HG02763 (cell line): ENCODE measurements at regions not wholly inside any gene's neighbourhood (a gene's known extent, or its start where the extent isn't known, plus 50 kb on each side); places are given as distances from the start of the nearest gene placed in this dataset.
"Not testable (repeated sequence)": the region's sequence is repeated elsewhere in the genome, so short reads cannot be mapped to it uniquely, and the experiment has no call there.

ENCODE experiments used
- ATAC-seq: cut with Tn5 transposase; IDR thresholded peaks from one replicate; pipeline ENCODE4 v1.9.1; 2021; ENCODE audit warnings: mild to moderate bottlenecking, moderate library complexity; ENCODE audit not compliant: unreplicated experiment

DNA sequence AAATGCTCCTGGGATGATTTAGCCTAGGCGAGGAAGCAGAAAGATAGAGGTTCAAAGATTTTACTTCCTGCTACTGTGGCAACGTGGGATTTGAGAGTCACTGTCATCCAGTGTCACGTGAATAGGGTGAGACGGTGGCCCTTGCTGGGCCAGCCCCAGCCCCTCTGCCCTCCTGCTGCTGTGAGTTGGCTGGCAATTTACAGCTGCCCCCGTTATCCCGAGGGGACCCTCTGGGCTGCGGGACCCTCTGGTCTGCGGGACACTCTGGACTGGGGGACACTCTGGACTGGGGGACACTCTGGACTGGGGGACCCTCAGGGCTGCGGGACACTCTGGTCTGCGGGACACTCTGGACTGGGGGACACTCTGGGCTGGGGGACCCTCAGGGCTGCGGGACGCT lies 765.4 kb downstream of the TRIML1 start:
- ATAC-seq = no peak

- ATAC-seq = no peak
Measured at GRCh38 chr4:188905248-188905647, 766.0 kb downstream of the TRIML1 start.

GRCh38 chr4:188911199-188911598 lies 772.0 kb downstream of the TRIML1 start:
- no peak for ATAC-seq

GRCh38 chr4:188911707-188912106 lies 772.5 kb downstream of the TRIML1 start:
- no peak for ATAC-seq

GRCh38 chr4:188915175-188915574 lies 775.9 kb downstream of the TRIML1 start:
- ATAC-seq = no peak

DNA sequence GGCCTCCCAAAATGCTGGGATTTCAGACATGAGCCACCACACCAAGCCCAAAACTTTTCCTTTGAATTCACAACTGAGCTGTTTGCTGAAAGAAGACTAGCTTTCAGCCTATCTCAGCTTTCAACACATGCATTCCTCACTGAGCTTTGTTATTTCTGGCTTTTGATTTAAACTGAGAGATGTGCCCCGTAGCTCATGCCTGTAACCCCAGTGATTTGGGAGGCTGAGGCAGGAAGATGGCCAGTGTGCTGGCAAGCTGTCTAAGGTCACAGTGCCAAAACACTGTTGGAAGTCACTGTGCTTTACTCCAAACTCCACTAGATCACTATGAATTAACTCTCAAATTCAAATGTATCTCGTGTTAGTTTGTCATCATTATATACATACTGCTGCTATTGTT lies 779.5 kb downstream of the TRIML1 start:
- no peak for ATAC-seq

GRCh38 chr4:188930822-188931221 lies 791.6 kb downstream of the TRIML1 start:
- no peak for ATAC-seq

- no peak for ATAC-seq
Measured at GRCh38 chr4:188934320-188934962, 795.2 kb downstream of the TRIML1 start.

DNA sequence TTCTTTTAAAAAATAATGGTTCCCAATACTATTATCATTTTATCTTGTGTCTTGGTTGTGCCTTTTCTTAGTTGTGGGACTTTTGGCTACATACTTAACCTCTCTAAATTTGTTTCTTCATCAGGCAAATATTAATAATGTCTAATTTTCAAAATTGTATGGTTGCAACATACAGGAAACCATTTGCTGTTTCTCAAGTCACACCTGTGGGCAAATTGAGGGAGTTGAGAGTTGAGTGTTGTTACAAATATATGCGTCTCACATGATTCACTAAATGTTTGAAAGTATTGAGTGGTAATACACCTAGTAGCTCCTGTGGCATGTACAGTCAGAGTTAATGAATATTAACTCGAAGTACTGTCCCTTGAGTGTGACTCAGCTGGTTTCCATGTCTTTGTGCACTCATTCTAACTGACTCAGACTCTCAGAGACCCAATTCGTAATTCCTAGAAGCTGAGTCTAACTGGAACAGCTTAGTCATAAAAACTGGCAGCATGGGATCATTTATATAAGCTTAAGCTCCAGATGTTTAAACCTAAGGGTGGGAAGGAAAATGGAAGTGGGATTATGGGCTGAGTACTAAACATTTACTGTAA lies 802.4 kb downstream of the TRIML1 start:
- ATAC-seq = no peak

GRCh38 chr4:188942606-188943005 lies 803.4 kb downstream of the TRIML1 start:
- ATAC-seq = no peak

DNA sequence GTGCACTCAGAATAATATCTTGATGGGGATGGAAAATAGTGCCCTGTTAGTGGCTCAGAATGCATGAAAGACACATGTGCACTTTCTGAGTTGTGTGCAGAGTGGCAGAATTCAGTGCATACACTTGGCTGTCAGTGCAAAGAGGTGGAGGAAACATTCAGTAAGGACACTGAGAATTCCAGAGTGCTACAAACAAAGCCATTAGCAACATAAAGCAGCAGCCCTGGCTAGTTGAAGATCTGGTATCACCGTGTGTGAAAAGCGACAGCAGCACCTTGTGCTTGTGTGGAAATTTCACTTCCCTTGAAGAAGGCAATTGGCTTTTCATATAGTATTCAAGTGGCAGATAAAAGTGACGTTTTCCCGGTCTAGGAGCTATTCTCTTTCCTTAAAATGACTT lies 810.4 kb downstream of the TRIML1 start:
- ATAC-seq = no peak

DNA sequence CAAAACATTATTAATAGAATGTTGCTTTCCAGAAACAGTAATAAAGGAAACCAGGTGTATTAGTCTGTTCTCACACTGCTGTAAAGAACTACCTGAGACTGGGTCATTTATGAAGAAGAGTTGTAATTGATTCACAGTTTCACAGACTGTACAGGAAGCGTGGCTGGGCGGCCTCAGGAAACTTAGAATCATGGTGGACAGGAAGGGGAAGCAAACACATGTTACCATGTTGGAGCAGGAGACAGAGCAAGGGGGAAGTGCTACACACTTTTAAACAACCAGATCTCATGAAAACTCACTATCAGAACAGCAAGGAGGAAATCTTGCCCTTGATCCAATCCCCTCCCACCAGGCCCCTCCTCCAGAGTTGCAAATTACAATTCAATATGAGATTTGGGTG lies 815.8 kb downstream of the TRIML1 start:
- no peak for ATAC-seq

DNA sequence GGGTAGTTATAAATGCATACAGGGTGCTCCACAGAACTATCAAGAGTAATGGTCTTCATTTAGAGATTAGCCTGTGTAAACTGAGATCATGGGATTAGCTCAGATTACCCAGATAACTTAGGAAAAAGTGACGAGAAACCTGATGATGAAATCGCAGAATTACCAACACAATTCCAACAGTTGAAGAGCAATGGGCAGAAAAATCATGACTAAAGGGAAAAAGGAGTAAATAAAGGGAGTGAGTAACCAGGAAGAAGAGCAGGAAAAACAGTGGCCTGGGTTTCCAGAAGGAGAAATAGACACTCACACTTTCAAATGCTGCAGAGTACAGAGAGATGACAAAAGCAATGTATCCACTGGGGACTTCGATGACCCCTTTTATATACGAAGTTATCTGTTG lies 817.3 kb downstream of the TRIML1 start:
- no peak for ATAC-seq

DNA sequence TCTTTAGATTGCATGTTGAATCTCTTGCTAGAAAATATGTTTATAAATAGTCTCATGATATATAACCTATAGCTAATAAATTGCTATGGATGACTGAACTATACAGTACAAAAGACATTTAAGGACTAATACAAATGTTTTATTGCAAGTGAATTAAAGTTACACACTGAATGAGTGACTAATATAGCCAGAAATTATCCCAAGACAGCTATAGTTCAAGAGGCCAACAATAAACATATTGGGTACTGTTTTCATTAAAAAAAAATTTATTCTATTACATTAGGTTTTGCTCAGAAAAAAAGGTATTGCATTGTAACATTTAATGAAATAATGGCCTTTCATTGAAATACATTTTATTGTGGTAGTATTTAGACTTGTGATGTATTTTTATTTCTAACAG lies 819.1 kb downstream of the TRIML1 start:
- no peak for ATAC-seq

DNA sequence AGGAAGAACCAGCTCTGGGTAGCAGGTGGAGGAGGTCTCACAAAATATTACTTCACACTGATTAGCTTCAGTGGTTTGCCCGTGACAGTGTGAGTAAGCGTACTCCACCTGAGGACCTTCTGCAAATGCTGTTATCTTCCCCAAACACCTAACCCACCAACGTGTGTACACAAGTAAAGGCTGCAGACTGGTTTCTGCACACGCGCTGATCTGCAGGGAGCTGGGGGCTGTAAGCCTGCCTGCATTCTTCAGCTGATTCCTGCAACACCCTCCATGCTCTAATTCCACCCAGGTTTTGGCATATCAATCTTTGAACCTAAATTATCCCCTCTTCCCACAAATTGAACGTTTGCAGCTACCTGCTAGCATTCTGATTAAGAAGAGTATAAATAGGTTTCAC lies 820.2 kb downstream of the TRIML1 start:
- no peak for ATAC-seq

- no peak for ATAC-seq
Measured at GRCh38 chr4:188960411-188961093, 821.3 kb downstream of the TRIML1 start.

DNA sequence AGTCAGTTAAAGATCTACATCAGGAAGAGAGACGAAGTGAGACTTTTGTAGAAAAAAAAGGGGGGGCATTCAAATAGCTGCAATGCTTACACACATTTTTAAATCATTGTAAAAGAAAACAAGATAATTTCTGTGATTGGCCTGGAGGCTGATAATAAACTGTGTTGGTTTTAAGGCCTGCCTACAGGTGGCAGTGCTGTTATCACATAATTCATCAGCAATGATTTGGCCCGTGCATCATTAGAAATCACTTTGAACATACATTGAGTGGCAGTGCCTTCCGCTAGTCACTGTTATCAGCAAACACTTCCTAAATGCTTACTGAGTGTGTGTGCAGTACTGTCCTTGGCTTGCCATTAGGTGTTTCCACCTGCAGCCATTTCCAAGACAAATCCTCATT lies 831.9 kb downstream of the TRIML1 start:
- no peak for ATAC-seq

DNA sequence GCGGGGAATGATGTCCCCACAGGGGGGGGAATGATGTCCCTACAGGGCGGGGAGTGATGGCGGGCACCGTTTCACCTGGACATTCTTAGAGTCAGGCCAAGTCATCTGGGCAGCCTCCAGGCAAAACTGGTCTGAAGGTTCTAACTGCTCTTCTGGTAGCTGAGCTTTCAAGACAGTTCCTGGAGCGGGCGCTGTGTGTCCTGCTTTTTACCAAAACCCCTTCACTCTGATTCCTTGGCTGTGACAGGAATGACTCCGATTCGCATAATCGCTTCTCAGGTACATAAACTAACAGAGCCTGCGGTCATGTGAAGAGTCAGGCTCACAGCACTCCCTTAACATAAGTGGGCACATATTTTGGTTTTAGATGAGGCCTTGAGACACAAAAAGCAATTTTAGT lies 836.0 kb downstream of the TRIML1 start:
- no peak for ATAC-seq

DNA sequence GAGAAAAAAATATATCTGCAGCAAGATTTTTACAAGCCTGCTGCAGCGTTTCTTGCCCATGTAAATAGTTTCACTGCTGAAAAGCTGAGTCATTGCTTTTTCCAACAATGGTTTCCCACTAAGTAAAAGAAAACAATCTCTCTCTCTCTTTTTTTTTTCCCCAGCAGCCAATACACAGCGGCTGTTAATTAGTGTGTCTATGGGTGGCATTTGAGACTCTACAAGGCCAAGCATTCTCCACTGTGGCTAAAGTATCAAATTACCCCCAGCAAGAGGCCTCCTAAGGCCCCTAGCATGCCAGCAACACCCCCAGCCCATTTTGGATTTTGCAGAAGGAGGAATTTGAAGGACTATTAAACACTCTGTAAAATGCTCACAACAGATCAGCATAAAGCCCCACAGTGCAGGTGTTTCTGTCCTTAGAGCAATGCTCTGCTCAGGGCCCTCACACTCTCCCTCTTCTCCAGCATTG lies 837.4 kb downstream of the TRIML1 start:
- ATAC-seq = no peak

DNA sequence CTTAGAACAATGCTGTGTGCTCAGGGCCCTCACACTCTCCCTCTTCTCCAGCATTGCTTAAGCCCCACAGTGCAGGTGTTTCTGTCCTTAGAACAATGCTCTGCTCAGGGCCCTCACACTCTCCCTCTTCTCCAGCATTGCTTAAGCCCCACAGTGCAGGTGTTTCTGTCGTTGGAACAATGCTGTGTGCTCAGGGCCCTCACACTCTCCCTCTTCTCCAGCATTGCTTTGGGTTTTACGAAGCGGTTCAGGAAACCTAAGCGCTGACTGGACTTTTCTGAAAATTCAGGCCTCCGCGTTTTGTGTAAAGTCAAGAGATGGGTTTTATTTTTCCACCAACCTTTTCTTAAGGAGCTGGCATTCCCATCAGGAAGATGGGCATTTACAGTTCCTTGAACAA lies 838.0 kb downstream of the TRIML1 start:
- not testable (repeated sequence) for ATAC-seq

DNA sequence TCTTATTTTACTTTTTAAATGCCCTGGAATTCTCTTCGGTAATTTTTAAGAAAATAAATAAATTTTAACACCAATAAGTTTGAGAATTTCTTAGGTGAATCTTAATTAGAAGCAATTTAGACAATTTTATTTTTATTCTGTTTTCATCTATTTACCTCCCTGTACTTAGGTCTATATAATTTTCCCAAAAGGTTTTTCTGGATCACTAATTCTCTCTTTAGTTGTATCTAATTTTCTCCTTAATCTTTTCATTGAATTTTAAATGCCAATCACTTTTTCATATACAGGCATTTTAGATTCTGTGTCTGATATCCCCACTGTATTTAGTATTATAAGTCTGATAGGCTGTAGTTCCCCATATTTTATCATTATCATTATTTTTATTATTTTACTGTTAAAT lies 845.3 kb downstream of the TRIML1 start:
- ATAC-seq = no peak

DNA sequence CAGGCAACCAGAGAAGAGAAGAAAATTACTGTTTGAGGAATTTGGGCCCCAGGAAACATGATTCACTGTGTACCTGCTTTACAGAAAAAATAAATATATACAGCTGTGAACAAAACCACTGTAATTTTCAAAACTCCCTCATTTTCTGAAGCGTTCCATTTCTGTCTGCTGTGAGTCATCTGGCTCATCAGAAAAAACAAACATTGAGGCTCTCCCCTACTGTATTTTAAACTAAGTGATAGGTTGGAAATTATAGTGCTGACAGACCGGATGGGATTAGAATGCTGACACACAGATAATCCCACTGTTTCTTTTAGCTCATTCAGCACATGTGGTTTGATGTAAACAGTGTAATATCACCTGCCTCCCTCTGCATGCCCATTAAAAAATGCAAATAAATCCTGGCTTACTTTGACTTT lies 847.0 kb downstream of the TRIML1 start:
- no peak for ATAC-seq
